GM12874 (cell line): ENCODE measurements at regions not wholly inside any gene's neighbourhood (a gene's known extent, or its start where the extent isn't known, plus 50 kb on each side); places are given as distances from the start of the nearest gene placed in this dataset.

Experiments
- TF ChIP-seq, protein P1 (sequence below): IDR thresholded peaks from 2 replicates; pipeline ENCODE4 v1.5.1; 2011; ENCODE audit warnings: low read depth, mild to moderate bottlenecking, control low read depth, low read length, moderate library complexity; ENCODE audit not compliant: insufficient read depth

- TF ChIP-seq, protein P1, sequence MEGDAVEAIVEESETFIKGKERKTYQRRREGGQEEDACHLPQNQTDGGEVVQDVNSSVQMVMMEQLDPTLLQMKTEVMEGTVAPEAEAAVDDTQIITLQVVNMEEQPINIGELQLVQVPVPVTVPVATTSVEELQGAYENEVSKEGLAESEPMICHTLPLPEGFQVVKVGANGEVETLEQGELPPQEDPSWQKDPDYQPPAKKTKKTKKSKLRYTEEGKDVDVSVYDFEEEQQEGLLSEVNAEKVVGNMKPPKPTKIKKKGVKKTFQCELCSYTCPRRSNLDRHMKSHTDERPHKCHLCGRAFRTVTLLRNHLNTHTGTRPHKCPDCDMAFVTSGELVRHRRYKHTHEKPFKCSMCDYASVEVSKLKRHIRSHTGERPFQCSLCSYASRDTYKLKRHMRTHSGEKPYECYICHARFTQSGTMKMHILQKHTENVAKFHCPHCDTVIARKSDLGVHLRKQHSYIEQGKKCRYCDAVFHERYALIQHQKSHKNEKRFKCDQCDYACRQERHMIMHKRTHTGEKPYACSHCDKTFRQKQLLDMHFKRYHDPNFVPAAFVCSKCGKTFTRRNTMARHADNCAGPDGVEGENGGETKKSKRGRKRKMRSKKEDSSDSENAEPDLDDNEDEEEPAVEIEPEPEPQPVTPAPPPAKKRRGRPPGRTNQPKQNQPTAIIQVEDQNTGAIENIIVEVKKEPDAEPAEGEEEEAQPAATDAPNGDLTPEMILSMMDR, result no peak
These were observed 127.0 kb downstream of the CHSY1 start for GRCh38 chr15:101124731-101125451.

- TF ChIP-seq, protein P1, result no peak
These were observed 128.5 kb downstream of the CHSY1 start for GRCh38 chr15:101123222-101123910.

- TF ChIP-seq, protein P1, result no peak
These were observed 129.0 kb downstream of the CHSY1 start for GRCh38 chr15:101122806-101123205.

DNA sequence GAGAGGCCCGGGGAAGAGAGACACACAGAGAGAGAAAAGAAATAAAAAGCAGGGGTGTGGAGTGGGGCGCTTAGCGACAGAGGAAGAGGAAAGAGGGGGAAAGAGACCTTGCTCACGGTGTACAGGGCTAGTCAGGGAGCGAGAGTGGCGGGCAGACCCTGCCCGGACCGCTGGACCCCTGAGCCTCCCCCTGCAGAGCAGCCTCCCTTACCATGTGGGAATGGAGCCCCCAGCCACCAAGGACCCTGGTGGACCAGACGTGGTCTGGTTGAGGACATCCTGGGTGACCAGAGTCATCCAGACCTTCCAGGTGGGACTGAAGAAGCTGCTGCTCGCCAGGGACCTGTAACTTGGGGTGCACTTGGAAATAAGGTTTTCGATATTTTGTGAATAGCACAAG, 129.6 kb downstream of the CHSY1 start:
- TF ChIP-seq, protein P1, result no peak

DNA sequence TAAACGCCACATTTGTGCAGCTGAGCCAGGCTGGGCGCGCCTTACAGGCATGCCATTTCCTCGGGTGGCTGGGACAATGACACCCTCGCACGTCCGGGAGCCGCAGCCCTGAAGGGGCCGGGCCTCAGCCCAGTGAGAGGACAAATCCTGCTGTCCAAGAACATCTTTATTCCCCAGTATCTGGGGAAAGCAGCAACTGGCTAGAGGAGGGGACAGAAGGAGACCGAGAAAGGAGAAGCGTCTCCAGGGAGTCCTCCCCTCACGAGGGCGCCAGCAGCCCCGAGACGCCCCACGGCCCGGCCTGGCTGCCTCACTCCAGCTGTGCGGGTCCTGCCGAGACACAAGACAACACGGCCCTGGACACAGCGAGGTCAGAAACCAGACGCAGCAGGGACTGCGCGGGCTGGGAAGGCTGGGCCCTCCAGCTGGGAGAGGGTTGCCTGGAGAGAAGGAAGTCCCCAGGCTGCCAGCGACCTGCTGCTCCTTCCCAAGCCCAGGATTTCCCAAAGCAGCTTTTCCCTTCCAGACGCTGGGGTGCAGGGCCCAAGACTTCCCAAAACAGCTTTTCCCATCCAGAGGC, 130.2 kb downstream of the CHSY1 start:
- TF ChIP-seq, protein P1, result peak; percentile 61

DNA sequence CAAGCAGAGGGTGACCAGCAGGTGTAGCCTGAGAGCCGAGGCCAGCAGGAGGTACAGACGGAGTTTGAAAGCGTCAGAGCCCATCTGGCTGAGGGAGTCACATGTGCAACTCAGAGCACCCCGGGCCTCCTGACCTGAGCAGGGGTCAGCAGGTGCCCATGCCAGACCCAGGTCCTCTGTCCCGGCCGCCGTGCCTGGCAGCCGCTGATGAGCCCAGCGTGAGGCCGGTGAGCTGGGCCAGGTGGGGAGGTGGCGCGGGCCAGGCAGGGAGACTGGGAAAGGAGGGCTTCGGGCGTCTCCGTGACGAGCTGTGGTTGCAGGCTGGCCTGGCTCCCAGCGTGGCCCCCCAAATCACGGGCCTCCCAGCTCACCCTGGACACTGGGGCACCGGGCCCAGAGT, 130.9 kb downstream of the CHSY1 start:
- TF ChIP-seq, protein P1, result no peak

GRCh38 chr15:101120473-101120872, 131.4 kb downstream of the CHSY1 start:
- TF ChIP-seq, protein P1, result no peak
